Retinal pigment epithelial cell (primary cell): ENCODE measurements at regions not wholly inside any gene's neighbourhood (a gene's known extent, or its start where the extent isn't known, plus 50 kb on each side); places are given as distances from the start of the nearest gene placed in this dataset.

Experiments used
- DNase-seq: peaks from one replicate; pipeline ENCODE4 v3.0.0-alpha.2; 2010; ENCODE audit warnings: low read depth
- H3K4me3 ChIP-seq: 2 replicates; pipeline ENCODE4 v1.5.1; 2011; ENCODE audit warnings: mild to moderate bottlenecking, low read length, control low read depth, moderate library complexity
- TF ChIP-seq, protein P1 (sequence below): conservative IDR thresholded peaks from 2 replicates; pipeline ENCODE4 v1.5.1; 2011; ENCODE audit warnings: low read depth, low read length, control low read depth, inconsistent platforms

DNA sequence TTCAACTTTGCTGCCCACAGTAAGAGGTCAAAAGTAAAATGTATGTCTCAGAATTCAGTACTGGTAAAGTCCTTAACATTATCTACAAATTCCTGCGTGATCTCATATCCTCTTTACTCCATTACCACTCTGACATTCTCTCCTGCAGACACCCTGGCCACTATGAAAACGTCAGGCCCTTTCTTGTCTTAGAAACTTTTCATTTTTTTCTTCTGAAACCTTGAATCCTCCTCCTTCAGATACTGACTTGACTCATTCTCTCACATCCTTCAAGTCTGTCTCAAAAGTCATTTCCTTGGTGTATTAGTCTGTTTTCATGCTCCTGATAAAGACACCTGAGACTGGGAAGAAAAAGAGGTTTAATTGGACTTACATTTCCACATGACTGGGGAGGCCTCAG, 262.3 kb downstream of the POU4F1 start:
- TF ChIP-seq, protein P1, sequence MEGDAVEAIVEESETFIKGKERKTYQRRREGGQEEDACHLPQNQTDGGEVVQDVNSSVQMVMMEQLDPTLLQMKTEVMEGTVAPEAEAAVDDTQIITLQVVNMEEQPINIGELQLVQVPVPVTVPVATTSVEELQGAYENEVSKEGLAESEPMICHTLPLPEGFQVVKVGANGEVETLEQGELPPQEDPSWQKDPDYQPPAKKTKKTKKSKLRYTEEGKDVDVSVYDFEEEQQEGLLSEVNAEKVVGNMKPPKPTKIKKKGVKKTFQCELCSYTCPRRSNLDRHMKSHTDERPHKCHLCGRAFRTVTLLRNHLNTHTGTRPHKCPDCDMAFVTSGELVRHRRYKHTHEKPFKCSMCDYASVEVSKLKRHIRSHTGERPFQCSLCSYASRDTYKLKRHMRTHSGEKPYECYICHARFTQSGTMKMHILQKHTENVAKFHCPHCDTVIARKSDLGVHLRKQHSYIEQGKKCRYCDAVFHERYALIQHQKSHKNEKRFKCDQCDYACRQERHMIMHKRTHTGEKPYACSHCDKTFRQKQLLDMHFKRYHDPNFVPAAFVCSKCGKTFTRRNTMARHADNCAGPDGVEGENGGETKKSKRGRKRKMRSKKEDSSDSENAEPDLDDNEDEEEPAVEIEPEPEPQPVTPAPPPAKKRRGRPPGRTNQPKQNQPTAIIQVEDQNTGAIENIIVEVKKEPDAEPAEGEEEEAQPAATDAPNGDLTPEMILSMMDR = no peak
- no peak overlapping the region for H3K4me3 ChIP-seq
- no peak for DNase-seq

DNA sequence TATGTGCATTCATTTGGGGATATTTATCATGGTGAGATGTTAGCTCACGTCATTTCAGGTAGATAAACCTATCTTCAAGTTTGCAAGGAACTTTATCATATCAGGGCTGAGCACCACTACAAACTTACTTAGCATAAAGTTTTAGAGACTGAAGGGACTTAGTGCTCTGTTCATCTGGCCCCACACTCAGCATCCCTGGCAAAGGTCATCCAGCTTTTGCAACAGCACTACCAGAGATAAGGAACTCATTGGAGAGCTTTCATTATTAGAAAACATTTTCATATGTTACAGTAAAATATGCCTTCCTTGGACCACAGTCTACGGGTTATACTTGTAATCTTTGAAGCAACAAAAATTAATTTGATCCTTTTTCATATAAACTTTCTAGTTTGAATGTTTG, 263.4 kb downstream of the POU4F1 start:
- TF ChIP-seq, protein P1 = no peak
- H3K4me3 ChIP-seq = no peak overlapping the region
- no peak for DNase-seq

DNA sequence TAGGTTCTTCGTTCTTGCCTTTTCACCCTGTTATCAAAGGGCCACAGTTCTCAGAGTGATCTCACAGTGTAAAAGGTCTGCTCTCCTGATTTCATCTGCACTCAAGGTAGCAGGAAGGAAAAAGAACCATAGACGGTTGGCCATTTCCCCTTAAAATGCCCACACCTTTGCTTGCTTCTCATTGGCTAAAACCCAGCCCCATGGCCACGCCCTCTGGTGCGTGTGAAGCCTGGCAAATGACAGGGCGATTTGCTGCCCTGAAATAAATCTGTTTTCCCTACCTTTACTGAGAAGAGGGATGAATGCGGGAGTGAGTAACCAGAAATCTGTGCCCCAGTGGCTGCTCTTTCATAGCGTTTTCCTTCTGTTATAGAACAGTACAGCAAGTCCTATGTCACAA, 269.3 kb downstream of the POU4F1 start:
- TF ChIP-seq, protein P1 = no peak
- DNase-seq = no peak
- H3K4me3 ChIP-seq = no peak overlapping the region

DNA sequence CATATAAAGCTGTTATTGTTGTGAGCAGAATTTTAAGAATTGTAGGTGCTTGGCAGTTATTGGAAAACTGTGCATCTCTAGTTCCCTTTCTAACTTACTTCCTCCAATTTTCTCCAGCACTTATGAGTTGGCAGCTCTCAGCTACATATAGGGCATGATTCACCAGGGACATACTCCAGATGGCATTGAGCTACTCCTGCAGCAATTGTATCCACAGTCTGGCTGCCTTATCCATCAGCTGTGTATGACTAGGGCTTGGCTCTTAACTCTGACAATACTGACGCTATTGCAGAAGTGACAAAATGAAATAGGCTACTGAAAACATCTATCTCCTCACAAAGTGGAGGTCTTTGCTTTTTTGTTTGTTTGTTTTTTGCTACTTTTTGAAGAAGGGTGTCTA, 276.7 kb downstream of the POU4F1 start:
- no peak for DNase-seq
- TF ChIP-seq, protein P1 = no peak

DNA sequence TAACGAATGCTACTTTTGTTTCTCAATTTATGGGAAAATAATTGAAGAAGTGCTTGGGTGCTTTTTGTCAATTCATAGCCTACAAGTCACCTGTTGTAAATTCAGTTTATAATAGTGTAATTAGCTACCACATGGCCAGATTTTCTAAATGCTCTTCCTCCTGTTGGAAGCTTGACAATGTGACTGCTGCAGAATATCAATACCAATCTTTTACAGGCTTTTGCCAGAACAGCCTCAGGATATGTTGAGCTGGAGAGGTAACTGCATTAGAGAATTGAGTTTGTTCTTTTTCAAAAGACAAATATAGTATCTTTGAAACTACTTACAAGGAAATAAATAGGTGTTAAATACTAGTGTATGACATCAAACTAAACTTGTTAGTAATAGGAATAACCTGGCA, 277.8 kb downstream of the POU4F1 start:
- DNase-seq = no peak
- H3K4me3 ChIP-seq = no peak overlapping the region
- TF ChIP-seq, protein P1 = no peak

More for the DNA sequence above, 276.7 kb downstream of the POU4F1 start:
- no peak overlapping the region for H3K4me3 ChIP-seq

DNA sequence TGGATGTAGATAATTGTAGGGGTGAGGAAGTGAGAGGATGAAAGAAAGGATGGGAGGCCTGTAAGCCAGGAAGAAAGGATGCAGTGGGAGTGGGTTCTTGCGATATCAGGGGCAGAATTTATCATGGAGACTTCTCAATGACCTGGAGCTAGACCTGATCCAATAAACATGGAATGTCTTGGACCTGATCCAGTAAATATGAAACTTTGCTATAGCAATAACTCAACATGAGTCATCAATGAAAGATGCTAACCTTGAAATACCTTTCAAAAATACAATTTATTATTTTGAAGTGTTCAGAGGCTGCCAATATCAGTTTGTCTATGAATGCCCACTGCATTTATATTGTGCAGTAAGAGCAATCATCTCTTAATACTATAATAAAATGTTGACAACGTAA, 279.5 kb downstream of the POU4F1 start:
- TF ChIP-seq, protein P1 = no peak
- H3K4me3 ChIP-seq = no peak overlapping the region
- DNase-seq = peak; percentile 52

DNA sequence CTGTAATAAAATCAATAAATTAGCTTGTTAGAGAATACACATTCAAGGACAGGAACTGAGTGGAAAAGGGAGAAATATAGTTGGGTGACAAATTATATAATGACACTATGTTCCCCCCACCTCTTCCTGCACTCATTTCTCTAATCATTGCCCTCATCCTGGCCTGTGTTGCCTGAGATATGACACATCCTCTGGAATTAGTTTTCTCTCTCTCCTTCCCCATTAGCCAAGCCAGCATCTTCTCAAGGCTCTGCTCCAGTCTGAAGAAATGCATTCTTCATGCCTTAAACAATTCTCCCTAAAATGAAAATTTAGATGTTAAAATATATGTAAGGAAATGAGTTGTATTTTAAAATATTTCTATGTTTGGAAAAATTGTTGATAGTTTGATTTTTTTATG, 280.3 kb downstream of the POU4F1 start:
- no peak overlapping the region for H3K4me3 ChIP-seq
- DNase-seq = no peak
- TF ChIP-seq, protein P1 = no peak
